HepG2 (cell line): ENCODE measurements at regions not wholly inside any gene's neighbourhood (a gene's known extent, or its start where the extent isn't known, plus 50 kb on each side); places are given as distances from the start of the nearest gene placed in this dataset.

Source experiments
- ATAC-seq: fragments of 200-7000 bp; cut with Tn5 transposase; 3 replicates; pipeline ENCODE4 v1.9.1; 2020; ENCODE audit warnings: mild to moderate bottlenecking, moderate library complexity
- BruUV-seq: library from RNA; stranded (reverse); fragments of 400-500 nt; replicated peaks from 2 replicates; lab custom pipeline; 2021; lab: Mats Ljungman, UMichigan
- CTCF ChIA-PET: fragments of 300-600 bp; formaldehyde crosslinking; extraction: SDS; loops from one replicate; lab custom pipeline; 2021; ENCODE audit warnings: low total read pairs, inconsistent platforms, low intra/inter-chr PET ratio; lab: Yijun Ruan, JAX
- POLR2A ChIA-PET: fragments of 350-600 bp; sonication (Branson Sonifier 250); formaldehyde crosslinking; loops from one replicate; lab custom pipeline; 2020; ENCODE audit warnings: antibody characterized with exemption, inconsistent platforms; lab: Yijun Ruan, JAX
- DNase-seq: peaks from one replicate; pipeline ENCODE4 v3.0.0-alpha.2; 2015; ENCODE audit warnings: low spot score
- FAIRE-seq: peaks from 3 replicates; lab custom pipeline; 2011; peaks lifted over from hg19 to GRCh38; lab: Jason Lieb, UNC
- H2AFZ ChIP-seq: one replicate; pipeline ENCODE4 v1.6.1; 2011; ENCODE audit warnings: low read length, inconsistent platforms
- H3K27ac ChIP-seq: fragments of 300-600 bp; 3 replicates; pipeline ENCODE4 v1.8.0; 2011; ENCODE audit warnings: mixed run types, mild to moderate bottlenecking, mixed read lengths, low read length, inconsistent platforms; ENCODE audit not compliant: insufficient read depth; ENCODE audit errors: extremely low read length
- H3K27me3 ChIP-seq, 2 experiments: fragments of 200-600 bp in 1 of 2; 2 replicates in 1 of 2; 3 replicates in 1 of 2; pipeline versions ENCODE4 v1.6.0 to v1.8.0; 2011; ENCODE audit warnings: low read length in 2 of 2, mild to moderate bottlenecking in 2 of 2, moderate library complexity in 2 of 2, inconsistent platforms in 1 of 2; ENCODE audit not compliant: insufficient read depth in 2 of 2, control insufficient read depth in 1 of 2
- H3K36me3 ChIP-seq, 2 experiments: fragments of 200-600 bp in 1 of 2; replicated peaks in 1 of 2; 2 replicates in 1 of 2; 3 replicates in 1 of 2; pipeline versions ENCODE4 v1.5.1 to v1.8.0; 2011; ENCODE audit warnings: low read length in 2 of 2, inconsistent platforms in 1 of 2; ENCODE audit not compliant: insufficient read depth in 2 of 2, control insufficient read depth in 1 of 2
- H3K4me1 ChIP-seq: 2 replicates; pipeline ENCODE4 v1.5.1; 2012; ENCODE audit warnings: low read length, inconsistent platforms; ENCODE audit not compliant: insufficient read depth
- H3K4me2 ChIP-seq: 2 replicates; pipeline ENCODE4 v1.6.0; 2011; ENCODE audit warnings: low read depth, low read length, inconsistent platforms
- H3K4me3 ChIP-seq, 3 experiments: fragments of 200-600 bp in 1 of 3; sonication (generic), shearing (Covaris generic) in 1 of 3; replicated peaks in 1 of 3; 2 replicates each; pipeline ENCODE4 v1.5.1; 2011 to 2016; ENCODE audit warnings: low read length in 3 of 3, inconsistent platforms in 2 of 3, low read depth in 2 of 3, mild to moderate bottlenecking in 2 of 3, control low read depth in 1 of 3, mixed read lengths in 1 of 3; ENCODE audit not compliant: insufficient read depth in 1 of 3
- H3K79me2 ChIP-seq: one replicate; pipeline ENCODE4 v1.6.1; 2011; ENCODE audit warnings: low read length, inconsistent platforms; ENCODE audit not compliant: insufficient read depth
- H3K9ac ChIP-seq: 2 replicates; pipeline ENCODE4 v1.6.0; 2011; ENCODE audit warnings: mild to moderate bottlenecking, low read depth, low read length, inconsistent platforms; ENCODE audit not compliant: insufficient read depth
- H3K9me3 ChIP-seq: 2 replicates; pipeline ENCODE4 v1.5.1; 2012; ENCODE audit warnings: mild to moderate bottlenecking, low read length
- H4K20me1 ChIP-seq: 2 replicates; pipeline ENCODE4 v1.6.0; 2011; ENCODE audit warnings: inconsistent platforms, mild to moderate bottlenecking, low read length, moderate library complexity; ENCODE audit not compliant: insufficient read depth
- HOXA9 ChIP-seq: sonication (generic); formaldehyde crosslinking; IDR thresholded peaks from 2 replicates; pipeline ENCODE4 v1.8.1; 2022; ENCODE audit warnings: missing genetic modification reagents, mild to moderate bottlenecking, moderate library complexity, borderline replicate concordance
- IKZF1 ChIP-seq: fragments of 450-650 bp; IDR thresholded peaks from 2 replicates; pipeline ENCODE4 v1.7.1; 2016
- ISX ChIP-seq: sonication (generic); formaldehyde crosslinking; conservative IDR thresholded peaks from 2 replicates; pipeline ENCODE4 v1.5.0; 2020; ENCODE audit warnings: missing genetic modification reagents
- KAT2B ChIP-seq: fragments of 150-350 bp; IDR thresholded peaks from 2 replicates; pipeline ENCODE4 v1.6.1; 2014; ENCODE audit warnings: low read depth, low read length, borderline replicate concordance
- KDM6A ChIP-seq: IDR thresholded peaks from 2 replicates; pipeline ENCODE4 v1.6.1; 2016; ENCODE audit warnings: low read depth
- KLF6 ChIP-seq: IDR thresholded peaks from 2 replicates; pipeline ENCODE4 v1.8.0; 2016; ENCODE audit warnings: missing biosample characterization, missing genetic modification reagents
- NFIC ChIP-seq: IDR thresholded peaks from 2 replicates; pipeline ENCODE4 v1.6.1; 2012; ENCODE audit warnings: mild to moderate bottlenecking, low read length, inconsistent platforms
- SALL1 ChIP-seq: sonication (generic); formaldehyde crosslinking; IDR thresholded peaks from 2 replicates; pipeline ENCODE4 v1.8.0; 2022; ENCODE audit warnings: mild to moderate bottlenecking, missing genetic modification reagents
- TOE1 ChIP-seq: sonication (generic); formaldehyde crosslinking; IDR thresholded peaks from 2 replicates; pipeline ENCODE4 v1.4.0; 2020; ENCODE audit warnings: mild to moderate bottlenecking, missing genetic modification reagents
- ZFP37 ChIP-seq: sonication (generic); formaldehyde crosslinking; IDR thresholded peaks from 2 replicates; pipeline ENCODE4 v1.4.0; 2020; ENCODE audit warnings: missing genetic modification reagents, borderline replicate concordance
- ZNF569 ChIP-seq: sonication (generic); formaldehyde crosslinking; IDR thresholded peaks from 2 replicates; pipeline ENCODE4 v1.5.0; 2020; ENCODE audit warnings: mild to moderate bottlenecking, missing genetic modification reagents, moderate library complexity, borderline replicate concordance
- WGBS: methylation state at CpG from one replicate; pipeline ENCODE4 v1.1.6; 2017; ENCODE audit warnings: low lambda C conversion rate; 5-methylcytosine and 5-hydroxymethylcytosine counted together
- in situ Hi-C: cut with HindIII; loops from 2 replicates; pipeline ENCODE4 v1.10.0; 2017; ENCODE audit warnings: low pct_unique_long_range_greater_than_20kb; ENCODE audit not compliant: extremely low pct_ligation_motif_present
- intact Hi-C: fragments of 100-400 bp; cut with micrococcal nuclease; formaldehyde crosslinking; loops from one replicate; pipeline ENCODE4 v1.10.0; 2022; ENCODE audit not compliant: unreplicated experiment

DNA sequence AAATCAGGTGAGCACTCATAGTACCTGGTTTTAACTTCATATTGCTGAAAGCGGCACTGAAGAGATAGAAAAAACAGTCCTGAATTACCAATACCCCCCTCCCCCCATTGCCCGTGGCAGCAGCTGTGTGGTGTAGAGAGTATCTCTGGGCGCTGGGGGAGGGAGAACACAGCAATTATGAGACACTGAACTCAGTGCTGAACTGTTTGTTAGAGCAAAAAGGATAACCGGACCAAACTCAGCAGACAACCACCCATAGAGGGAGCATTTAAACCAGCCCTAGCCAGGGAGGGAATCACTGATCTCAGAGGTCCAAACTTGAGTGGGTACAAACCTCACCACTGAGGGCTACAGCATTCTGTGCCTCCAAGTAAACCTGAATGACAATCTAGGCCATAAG is 457.4 kb upstream of the TEX13C start (continued):
- no peak for TF ChIP-seq KAT2B
- no peak for TF ChIP-seq ZNF569
- no peak for TF ChIP-seq TOE1
- TF ChIP-seq SALL1: no peak

DNA sequence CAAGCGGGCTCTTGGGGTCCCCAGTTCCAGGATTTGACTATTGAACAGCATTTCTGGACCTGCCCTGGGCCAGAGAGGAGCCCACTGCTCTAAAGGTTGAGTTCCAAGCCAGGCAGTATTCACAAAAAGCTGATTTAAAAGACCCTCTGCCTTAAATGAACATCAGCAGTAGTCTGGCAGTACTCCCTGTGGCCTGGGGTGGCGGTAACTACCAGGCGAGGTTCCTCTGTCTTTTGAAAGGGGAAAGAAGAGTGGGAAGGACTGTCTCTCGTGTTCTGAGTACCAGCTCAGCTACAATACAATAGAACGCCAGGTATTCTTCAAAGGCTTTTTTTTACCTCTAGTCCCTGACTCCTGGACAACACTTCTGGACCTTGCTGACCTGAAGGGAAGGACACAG is 456.4 kb upstream of the TEX13C start:
- no peak for DNase-seq
- H2AFZ ChIP-seq: no peak overlapping the region
- no peaks in the 10 kb centered on the region for H4K20me1 ChIP-seq
- H3K27ac ChIP-seq: no peak overlapping the region
- peak; percentile 56 for ATAC-seq
- TF ChIP-seq KLF6 (CRISPR knock-in tag): no peak
- no peaks in the 10 kb centered on the region for H3K4me1 ChIP-seq
- ChIA-PET POLR2A (no interaction called here), CTCF (no interaction called here)
- H3K36me3 ChIP-seq: no peaks in the 10 kb centered on the region
- BruUV-seq: no TSS peak
- H3K4me2 ChIP-seq: no peak overlapping the region
- in situ Hi-C loops (no loop called here), intact Hi-C loops (no loop called here)
- H3K4me3 ChIP-seq: no peak overlapping the region
- WGBS: 42% methylated on average over 2 of the region's 5 CpGs
- H3K27me3 ChIP-seq: no peaks in the 10 kb centered on the region
- no peak overlapping the region for H3K9ac ChIP-seq
- no peaks in the 10 kb centered on the region for H3K79me2 ChIP-seq
- FAIRE-seq: no peak
- H3K9me3 ChIP-seq: no peaks in the 10 kb centered on the region

DNA sequence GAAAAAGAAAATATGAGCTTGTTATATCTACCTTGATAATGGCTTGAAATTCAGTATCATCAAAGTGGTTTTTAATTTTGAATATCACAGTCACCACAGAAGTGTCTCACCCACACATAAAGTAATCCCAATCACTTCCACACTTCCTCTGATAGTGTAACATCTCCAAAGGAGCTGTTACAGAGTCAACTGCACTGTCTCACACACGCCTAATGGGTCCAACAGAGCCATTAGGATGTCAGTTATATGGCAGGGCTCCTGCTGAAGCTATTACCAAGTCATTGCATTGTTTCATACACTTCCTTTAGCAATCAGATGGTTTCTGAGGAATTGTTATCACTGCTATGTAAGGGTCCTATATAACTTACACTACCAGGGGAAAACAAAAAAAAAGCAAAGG is 432.1 kb upstream of the TEX13C start:
- Histone ChIP-seq H3K4me3 (no peak overlapping the region), H3K4me2 (no peak overlapping the region), H4K20me1 (no peaks in the 10 kb centered on the region), H3K36me3 (no peaks in the 10 kb centered on the region), H3K27ac (no peak overlapping the region), H3K27me3 (no peaks in the 10 kb centered on the region), H3K9ac (no peak overlapping the region), H3K9me3 (no peaks in the 10 kb centered on the region), H2AFZ (no peak overlapping the region), H3K79me2 (no peaks in the 10 kb centered on the region), H3K4me1 (no peaks in the 10 kb centered on the region)
- POLR2A ChIA-PET: no interaction called here
- 0% methylated on average over 1 of the region's 1 CpG for WGBS
- CTCF ChIA-PET: no interaction called here
- intact Hi-C loops: no loop called here
- DNase-seq: no peak
- ATAC-seq: no peak
- TF ChIP-seq ISX (CRISPR knock-in tag) (no peak), NFIC (no peak), HOXA9 (CRISPR knock-in tag) (no peak), ZFP37 (no peak), KDM6A (CRISPR knock-in tag) (no peak), IKZF1 (no peak)
- no TSS peak for BruUV-seq
- in situ Hi-C loops: no loop called here
- no peak for FAIRE-seq
